GM12878 (cell line): ENCODE measurements at regions not wholly inside any gene's neighbourhood (a gene's known extent, or its start where the extent isn't known, plus 50 kb on each side); places are given as distances from the start of the nearest gene placed in this dataset.

Experiments used
- ATAC-seq: fragments of 200-7000 bp; cut with Tn5 transposase; 3 replicates; pipeline ENCODE4 v1.9.1; 2020; ENCODE audit warnings: mild to moderate bottlenecking, moderate library complexity
- BruUV-seq: library from RNA; stranded (reverse); fragments of 400-500 nt; replicated peaks from 2 replicates; lab custom pipeline; 2021; lab: Mats Ljungman, UMichigan
- CTCF ChIA-PET: fragments of 300-600 bp; sonication (Branson Sonifier 250); formaldehyde crosslinking; extraction: SDS; loops from one replicate; lab custom pipeline; 2021; ENCODE audit warnings: inconsistent platforms; lab: Yijun Ruan, JAX
- POLR2A ChIA-PET: fragments of 350-600 bp; formaldehyde crosslinking; extraction: SDS; loops from one replicate; lab custom pipeline; 2021; ENCODE audit warnings: inconsistent platforms; lab: Charles Lee
- RAD21 ChIA-PET: fragments of 300-600 bp; sonication (Branson Sonifier 250); formaldehyde crosslinking; loops from one replicate; lab custom pipeline; 2023; ENCODE audit warnings: antibody characterized with exemption; ENCODE audit not compliant: unreplicated experiment; lab: Charles Lee
- SMC1A ChIA-PET: fragments of 300-600 bp; sonication (Branson Sonifier 250); formaldehyde crosslinking; loops from one replicate; lab custom pipeline; 2023; ENCODE audit not compliant: unreplicated experiment, uncharacterized antibody; lab: Charles Lee
- DNase-seq: peaks from one replicate; pipeline ENCODE4 v3.0.0-alpha.2; 2011; ENCODE audit warnings: low read depth, low spot score
- FAIRE-seq: peaks from 3 replicates; lab custom pipeline; 2011; peaks lifted over from hg19 to GRCh38; lab: Jason Lieb, UNC
- H2AFZ ChIP-seq: 2 replicates; pipeline ENCODE4 v1.6.0; 2011; ENCODE audit warnings: low read depth, low read length, control low read depth; ENCODE audit not compliant: control insufficient read depth
- H3K27ac ChIP-seq: 2 replicates; pipeline ENCODE4 v1.5.1; 2011; ENCODE audit warnings: control low read depth; ENCODE audit not compliant: control insufficient read depth, insufficient read depth
- H3K27me3 ChIP-seq, 2 experiments: replicated peaks in 1 of 2; 2 replicates each; pipeline versions ENCODE4 v1.6.0 to v1.6.1; 2011; ENCODE audit warnings: low read length in 1 of 2; ENCODE audit not compliant: control insufficient read depth in 2 of 2, insufficient read depth in 2 of 2
- H3K36me3 ChIP-seq, 2 experiments: 2 replicates each; pipeline ENCODE4 v1.5.1; 2011; ENCODE audit warnings: low read length in 1 of 2; ENCODE audit not compliant: control insufficient read depth in 2 of 2, insufficient read depth in 2 of 2
- H3K4me1 ChIP-seq: 2 replicates; pipeline ENCODE4 v1.6.1; 2011; ENCODE audit warnings: mild to moderate bottlenecking, low read length, moderate library complexity, mixed read lengths; ENCODE audit not compliant: control insufficient read depth, insufficient read depth
- H3K4me2 ChIP-seq: 2 replicates; pipeline ENCODE4 v1.6.0; 2011; ENCODE audit warnings: control low read depth; ENCODE audit not compliant: control insufficient read depth, insufficient read depth
- H3K4me3 ChIP-seq: fragments of 200-600 bp; sonication (generic); 2 replicates; pipeline ENCODE4 v1.5.1; 2016
- H3K79me2 ChIP-seq: 2 replicates; pipeline ENCODE4 v1.6.0; 2011; ENCODE audit warnings: low read length; ENCODE audit not compliant: control insufficient read depth, insufficient read depth
- H3K9ac ChIP-seq: 2 replicates; pipeline ENCODE4 v1.8.0; 2011; ENCODE audit warnings: low read length, control low read depth, mixed read lengths; ENCODE audit not compliant: control insufficient read depth, insufficient read depth
- H3K9me3 ChIP-seq: replicated peaks from 3 replicates; pipeline ENCODE4 v1.5.1; 2011; ENCODE audit warnings: mild to moderate bottlenecking, low read length; ENCODE audit not compliant: control insufficient read depth, insufficient read depth
- H4K20me1 ChIP-seq: 2 replicates; pipeline ENCODE4 v1.6.0; 2011; ENCODE audit not compliant: control insufficient read depth, insufficient read depth
- ATF2 ChIP-seq: IDR thresholded peaks from 2 replicates; pipeline ENCODE4 v1.6.1; 2012; ENCODE audit warnings: low read length, inconsistent platforms
- CBX3 ChIP-seq: fragments of 200-600 bp; sonication (generic); IDR thresholded peaks from 2 replicates; pipeline ENCODE4 v1.6.1; 2016; ENCODE audit warnings: low read depth, borderline replicate concordance
- ELK1 ChIP-seq: IDR thresholded peaks from 2 replicates; pipeline ENCODE4 v1.6.1; 2012; ENCODE audit warnings: low read depth, low read length, improper control_type of control experiment
- IRF5 ChIP-seq: fragments of 450-650 bp; IDR thresholded peaks from 2 replicates; pipeline ENCODE4 v1.6.1; 2017; ENCODE audit warnings: borderline replicate concordance
- SKIL ChIP-seq: fragments of 450-650 bp; IDR thresholded peaks from 2 replicates; pipeline ENCODE4 v1.6.1; 2017; ENCODE audit warnings: mild to moderate bottlenecking, low read depth, inconsistent platforms; ENCODE audit not compliant: poor library complexity, severe bottlenecking
- WGBS: methylation state at CpG from one replicate; pipeline ENCODE4 v1.1.6; 2016; ENCODE audit warnings: low lambda C conversion rate; ENCODE audit not compliant: insufficient replicate concordance, insufficient coverage; ENCODE audit errors: missing lambda C conversion rate; 5-methylcytosine and 5-hydroxymethylcytosine counted together
- in situ Hi-C: fragments of 300-500 bp; cut with MboI; formaldehyde crosslinking; loops from 9 replicates; pipeline ENCODE4 v1.14.3; 2018; ENCODE audit warnings: mixed read lengths
- intact Hi-C: fragments of 100-400 bp; cut with micrococcal nuclease; formaldehyde crosslinking; loops from one replicate; pipeline ENCODE4 v1.14.2; 2022; ENCODE audit not compliant: unreplicated experiment

GRCh38 chr5:98455665-98456064 is 317.8 kb upstream of the RGMB start:
- no peaks in the 10 kb centered on the region for H3K27me3 ChIP-seq

More at GRCh38 chr5:98455665-98456064, 317.8 kb upstream of the RGMB start:
- Histone ChIP-seq H3K4me3 (no peak overlapping the region), H3K36me3 (no peaks in the 10 kb centered on the region), H3K27ac (no peak overlapping the region), H3K4me2 (no peak overlapping the region), H3K9ac (no peak overlapping the region)
- no peak for ATAC-seq
- no peak for DNase-seq
- intact Hi-C loops: no loop called here
- ChIA-PET SMC1A (no interaction called here), CTCF (no interaction called here)
- WGBS: 16% methylated on average over 3 of the region's 3 CpGs
- TF ChIP-seq ATF2 (no peak), ELK1 (no peak), IRF5 (no peak), CBX3 (no peak), SKIL (no peak)
- TF ChIP-seq, all 136 proteins: peak for 0
- in situ Hi-C loops: no loop called here
- RAD21 ChIA-PET: no interaction called here
- Histone ChIP-seq H3K79me2 (no peaks in the 10 kb centered on the region), H3K9me3 (no peaks in the 10 kb centered on the region), H4K20me1 (no peaks in the 10 kb centered on the region), H3K4me1 (no peaks in the 10 kb centered on the region), H2AFZ (no peak overlapping the region)
- POLR2A ChIA-PET: no interaction called here
- FAIRE-seq: no peak
- BruUV-seq: no TSS peak
